ENCODE measurements at regions not wholly inside any gene's neighbourhood (a gene's known extent, or its start where the extent isn't known, plus 50 kb on each side); places are given as distances from the start of the nearest gene placed in this dataset.
"Not testable (repeated sequence)": the region's sequence is repeated elsewhere in the genome, so short reads cannot be mapped to it uniquely, and the experiment has no call there.

- H3K27ac ChIP-seq = no peak overlapping the region
- no peaks in the 10 kb centered on the region for H3K27me3 ChIP-seq
- H3K4me1 ChIP-seq = no peaks in the 10 kb centered on the region
- no peaks in the 10 kb centered on the region for H3K36me3 ChIP-seq
- no peak for DNase-seq (ENCODE audit: low spot score in 2 of 2)
- TF ChIP-seq, protein P1, sequence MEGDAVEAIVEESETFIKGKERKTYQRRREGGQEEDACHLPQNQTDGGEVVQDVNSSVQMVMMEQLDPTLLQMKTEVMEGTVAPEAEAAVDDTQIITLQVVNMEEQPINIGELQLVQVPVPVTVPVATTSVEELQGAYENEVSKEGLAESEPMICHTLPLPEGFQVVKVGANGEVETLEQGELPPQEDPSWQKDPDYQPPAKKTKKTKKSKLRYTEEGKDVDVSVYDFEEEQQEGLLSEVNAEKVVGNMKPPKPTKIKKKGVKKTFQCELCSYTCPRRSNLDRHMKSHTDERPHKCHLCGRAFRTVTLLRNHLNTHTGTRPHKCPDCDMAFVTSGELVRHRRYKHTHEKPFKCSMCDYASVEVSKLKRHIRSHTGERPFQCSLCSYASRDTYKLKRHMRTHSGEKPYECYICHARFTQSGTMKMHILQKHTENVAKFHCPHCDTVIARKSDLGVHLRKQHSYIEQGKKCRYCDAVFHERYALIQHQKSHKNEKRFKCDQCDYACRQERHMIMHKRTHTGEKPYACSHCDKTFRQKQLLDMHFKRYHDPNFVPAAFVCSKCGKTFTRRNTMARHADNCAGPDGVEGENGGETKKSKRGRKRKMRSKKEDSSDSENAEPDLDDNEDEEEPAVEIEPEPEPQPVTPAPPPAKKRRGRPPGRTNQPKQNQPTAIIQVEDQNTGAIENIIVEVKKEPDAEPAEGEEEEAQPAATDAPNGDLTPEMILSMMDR (IDR thresholded peaks at IDR 0.05) = no peak
- intact Hi-C loops (cut with DNase I) = no loop called here
- H3K9me3 ChIP-seq = no peaks in the 10 kb centered on the region
- H3K4me3 ChIP-seq = no peak overlapping the region
Observed at GRCh38 chr1:219550201-219550600, 62.7 kb downstream of the ZC3H11B start.

DNA sequence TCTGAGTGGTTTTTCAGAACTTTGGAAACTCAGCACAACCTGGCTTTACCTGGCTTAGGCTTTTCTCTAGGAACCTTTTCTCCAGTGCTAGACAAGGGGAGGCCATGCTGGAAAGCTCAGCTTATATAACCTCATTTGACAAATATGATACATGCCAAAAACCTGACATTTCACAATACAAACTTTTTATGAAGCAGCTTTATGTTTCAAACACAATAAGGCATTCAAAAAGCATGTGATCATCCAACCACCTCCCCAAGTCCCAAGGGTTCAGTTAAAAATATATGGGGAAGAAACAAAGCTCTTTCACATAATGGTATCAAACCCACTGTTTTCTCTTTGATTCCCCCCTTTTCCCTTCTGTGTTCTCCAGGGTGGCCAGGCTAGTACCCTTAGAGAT lies 63.7 kb downstream of the ZC3H11B start:
- DNase-seq (ENCODE audit: low spot score in 2 of 2) = no peak
- intact Hi-C loops (cut with DNase I) = no loop called here
- TF ChIP-seq, protein P1 (IDR thresholded peaks at IDR 0.05) = no peak
- H3K27ac ChIP-seq = no peak overlapping the region
- H3K4me1 ChIP-seq = no peaks in the 10 kb centered on the region
- H3K36me3 ChIP-seq = no peaks in the 10 kb centered on the region
- no peak overlapping the region for H3K4me3 ChIP-seq
- H3K9me3 ChIP-seq = no peaks in the 10 kb centered on the region
- H3K27me3 ChIP-seq = no peaks in the 10 kb centered on the region

DNA sequence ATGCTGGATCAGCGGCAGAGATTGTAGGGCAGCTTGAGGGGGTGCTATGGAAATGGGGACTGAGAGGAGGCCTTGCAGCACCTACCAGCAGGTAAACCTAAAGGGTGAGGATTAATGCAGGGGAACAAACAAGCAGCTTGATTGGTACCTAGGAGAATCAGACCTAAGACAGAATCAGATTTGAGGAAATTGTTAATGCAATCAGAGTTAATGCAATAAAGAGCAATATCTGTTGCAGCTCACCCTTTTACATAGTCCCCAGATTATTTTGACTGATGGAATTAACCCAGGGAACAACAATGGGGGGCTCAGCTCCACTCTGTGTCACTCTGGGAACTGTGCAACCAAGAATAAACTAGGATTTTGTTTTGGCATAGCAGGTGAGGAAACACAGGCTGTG lies 64.5 kb downstream of the ZC3H11B start:
- Histone ChIP-seq H3K9me3 (no peaks in the 10 kb centered on the region), H3K27ac (no peak overlapping the region), H3K4me1 (no peaks in the 10 kb centered on the region), H3K27me3 (no peaks in the 10 kb centered on the region), H3K36me3 (no peaks in the 10 kb centered on the region), H3K4me3 (no peak overlapping the region)
- TF ChIP-seq, protein P1 (IDR thresholded peaks at IDR 0.05) = no peak
- DNase-seq (ENCODE audit: low spot score in 2 of 2) = no peak
- intact Hi-C loops (cut with DNase I) = no loop called here

- H3K4me3 ChIP-seq; DNase-seq (ENCODE audit: low spot score in 2 of 2); H3K36me3 ChIP-seq; H3K4me1 ChIP-seq; H3K27me3 ChIP-seq; intact Hi-C loops (cut with DNase I); H3K9me3 ChIP-seq; H3K27ac ChIP-seq: not testable (repeated sequence)
Observed at GRCh38 chr1:219545756-219546155, 67.1 kb downstream of the ZC3H11B start.

GRCh38 chr1:219544163-219544846 lies 68.6 kb downstream of the ZC3H11B start:
- Histone ChIP-seq H3K4me3 (no peak overlapping the region), H3K36me3 (no peaks in the 10 kb centered on the region), H3K27me3 (no peaks in the 10 kb centered on the region), H3K4me1 (no peaks in the 10 kb centered on the region), H3K9me3 (no peaks in the 10 kb centered on the region), H3K27ac (no peak overlapping the region)
- TF ChIP-seq, protein P1 (IDR thresholded peaks at IDR 0.05) = no peak
- no peak for DNase-seq (ENCODE audit: low spot score in 2 of 2)
- intact Hi-C loops (cut with DNase I) = no loop called here

DNA sequence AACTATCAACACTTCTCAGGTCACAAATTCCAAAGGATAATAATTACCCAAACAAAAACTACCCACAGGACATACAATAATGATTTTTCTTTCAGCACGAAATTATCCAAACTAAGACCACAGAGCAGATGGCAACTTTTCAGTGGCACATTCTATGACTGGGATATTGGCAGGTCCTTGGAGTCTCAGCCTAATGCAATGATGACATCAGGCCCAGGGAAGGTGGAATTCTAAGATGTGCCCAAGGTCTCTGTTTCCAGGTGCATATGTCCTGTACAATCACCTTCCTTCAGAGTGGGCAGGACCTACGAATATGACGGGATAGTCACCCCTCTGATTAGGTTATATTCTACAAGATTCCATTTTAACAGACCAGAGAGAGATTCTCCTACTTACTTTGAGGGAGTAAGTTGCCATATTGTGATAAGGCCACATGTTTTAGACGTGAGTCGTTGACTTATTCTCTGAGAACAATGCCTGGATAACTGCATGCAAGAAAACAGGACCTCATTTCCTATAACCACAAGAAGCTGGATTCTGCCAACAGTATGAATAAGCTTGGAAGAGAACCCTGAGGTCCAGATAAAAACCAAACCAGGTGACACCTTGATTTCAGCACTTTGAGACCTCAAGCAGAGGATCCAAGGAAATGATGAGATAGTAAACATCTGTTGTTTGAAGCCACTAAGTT lies 69.9 kb downstream of the ZC3H11B start:
- DNase-seq (ENCODE audit: low spot score in 2 of 2) = no peak
- no peaks in the 10 kb centered on the region for H3K4me1 ChIP-seq
- H3K27ac ChIP-seq = no peak overlapping the region
- intact Hi-C loops (cut with DNase I) = no loop called here
- H3K27me3 ChIP-seq = no peaks in the 10 kb centered on the region
- H3K36me3 ChIP-seq = no peaks in the 10 kb centered on the region
- no peaks in the 10 kb centered on the region for H3K9me3 ChIP-seq
- TF ChIP-seq, protein P1 (IDR thresholded peaks at IDR 0.05) = no peak
- no peak overlapping the region for H3K4me3 ChIP-seq

All from ascending aorta (tissue), 2 donors.